ENCODE measurements at regions not wholly inside any gene's neighbourhood (a gene's known extent, or its start where the extent isn't known, plus 50 kb on each side); places are given as distances from the start of the nearest gene placed in this dataset.

DNA sequence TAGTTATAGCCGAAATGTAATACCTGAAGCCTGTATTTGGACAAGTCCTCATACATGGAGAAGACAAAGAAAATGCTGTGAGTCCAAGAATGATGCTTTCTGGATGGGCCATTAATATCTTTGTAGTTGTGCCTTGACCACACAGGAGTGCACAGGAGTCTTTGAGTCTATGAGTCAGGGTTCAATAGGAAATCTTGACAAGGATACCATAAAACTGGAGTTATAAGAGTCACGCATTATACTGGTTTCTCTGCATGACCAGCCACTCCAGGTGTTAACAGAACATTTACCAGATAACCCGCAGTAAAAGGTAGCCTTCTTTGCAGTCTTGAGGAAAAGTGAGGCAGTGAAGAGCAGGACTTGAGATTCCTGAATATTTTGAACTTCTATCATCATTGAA is 464.6 kb upstream of the PKN2 start:
- no peak overlapping the region for H3K4me3 Mint-ChIP-seq
- H3K9me3 Mint-ChIP-seq, result peaks cover 15% of the 10 kb centered on the region
- peaks cover 5% of the 10 kb centered on the region for H3K36me3 Mint-ChIP-seq (ENCODE audit: low read depth)
- H3K27me3 Mint-ChIP-seq (ENCODE audit: low read depth, poor library complexity), result no peaks in the 10 kb centered on the region
- H3K4me1 Mint-ChIP-seq, result peaks cover 27% of the 10 kb centered on the region
- DNase-seq, result no peak
- TF ChIP-seq, protein P1, sequence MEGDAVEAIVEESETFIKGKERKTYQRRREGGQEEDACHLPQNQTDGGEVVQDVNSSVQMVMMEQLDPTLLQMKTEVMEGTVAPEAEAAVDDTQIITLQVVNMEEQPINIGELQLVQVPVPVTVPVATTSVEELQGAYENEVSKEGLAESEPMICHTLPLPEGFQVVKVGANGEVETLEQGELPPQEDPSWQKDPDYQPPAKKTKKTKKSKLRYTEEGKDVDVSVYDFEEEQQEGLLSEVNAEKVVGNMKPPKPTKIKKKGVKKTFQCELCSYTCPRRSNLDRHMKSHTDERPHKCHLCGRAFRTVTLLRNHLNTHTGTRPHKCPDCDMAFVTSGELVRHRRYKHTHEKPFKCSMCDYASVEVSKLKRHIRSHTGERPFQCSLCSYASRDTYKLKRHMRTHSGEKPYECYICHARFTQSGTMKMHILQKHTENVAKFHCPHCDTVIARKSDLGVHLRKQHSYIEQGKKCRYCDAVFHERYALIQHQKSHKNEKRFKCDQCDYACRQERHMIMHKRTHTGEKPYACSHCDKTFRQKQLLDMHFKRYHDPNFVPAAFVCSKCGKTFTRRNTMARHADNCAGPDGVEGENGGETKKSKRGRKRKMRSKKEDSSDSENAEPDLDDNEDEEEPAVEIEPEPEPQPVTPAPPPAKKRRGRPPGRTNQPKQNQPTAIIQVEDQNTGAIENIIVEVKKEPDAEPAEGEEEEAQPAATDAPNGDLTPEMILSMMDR (IDR thresholded peaks at IDR 0.05), result no peak
- H3K27ac Mint-ChIP-seq, result no peak overlapping the region

DNA sequence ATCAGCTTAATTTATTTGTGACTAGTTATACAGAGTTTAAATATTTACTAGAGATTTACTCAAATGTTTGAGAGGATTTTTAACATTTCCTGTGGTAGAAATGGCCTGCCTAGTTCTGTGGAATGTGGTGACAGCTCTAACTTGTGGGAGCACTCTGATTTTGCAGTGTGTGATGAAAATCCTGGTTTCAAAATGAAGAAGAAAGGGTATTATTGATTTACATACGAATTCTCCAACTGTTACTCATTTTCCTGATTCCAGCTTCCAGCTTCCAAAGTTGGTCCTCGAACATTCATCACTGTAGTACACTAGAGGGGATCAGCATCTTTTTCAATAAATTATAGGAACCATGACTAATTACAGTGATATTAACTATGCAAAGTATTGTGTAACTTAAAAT is 462.7 kb upstream of the PKN2 start:
- Mint-ChIP-seq H3K9me3 (peaks cover 4% of the 10 kb centered on the region), H3K27me3 (ENCODE audit: low read depth, poor library complexity) (peaks cover 2% of the 10 kb centered on the region), H3K36me3 (ENCODE audit: low read depth) (no peaks in the 10 kb centered on the region), H3K4me1 (peaks cover 41% of the 10 kb centered on the region), H3K4me3 (no peak overlapping the region), H3K27ac (no peak overlapping the region)
- DNase-seq, result no peak
- TF ChIP-seq, protein P1 (IDR thresholded peaks at IDR 0.05), result no peak

GRCh38 chr1:88224906-88225305 is 459.2 kb upstream of the PKN2 start:
- Mint-ChIP-seq H3K9me3 (no peaks in the 10 kb centered on the region), H3K36me3 (ENCODE audit: low read depth) (no peaks in the 10 kb centered on the region), H3K27ac (no peak overlapping the region), H3K4me3 (no peak overlapping the region), H3K4me1 (peaks cover 43% of the 10 kb centered on the region), H3K27me3 (ENCODE audit: low read depth, poor library complexity) (peaks cover 3% of the 10 kb centered on the region)
- TF ChIP-seq, protein P1 (IDR thresholded peaks at IDR 0.05), result no peak
- DNase-seq, result no peak

DNA sequence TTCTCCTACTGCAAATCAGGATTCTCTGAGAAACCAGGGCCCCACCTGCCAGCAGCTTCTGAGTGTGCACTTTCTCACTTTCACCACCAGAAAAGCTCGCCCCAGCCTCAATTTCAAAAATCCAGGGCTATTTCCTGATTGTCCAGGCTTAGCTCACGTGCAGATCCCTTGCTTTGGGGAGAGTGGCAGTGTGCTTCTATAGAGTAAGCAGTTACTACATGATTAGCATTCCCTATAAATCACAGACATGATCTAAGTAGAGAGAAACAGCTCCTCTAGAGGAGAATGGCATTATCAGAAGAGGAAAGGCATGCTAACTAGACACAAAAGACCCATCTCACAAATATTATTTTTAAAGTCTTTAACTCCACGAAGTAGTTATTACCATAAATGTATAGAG is 456.0 kb upstream of the PKN2 start:
- Mint-ChIP-seq H3K27me3 (ENCODE audit: low read depth, poor library complexity) (peaks cover 3% of the 10 kb centered on the region), H3K4me3 (no peak overlapping the region), H3K27ac (no peak overlapping the region), H3K4me1 (peaks cover 29% of the 10 kb centered on the region), H3K36me3 (ENCODE audit: low read depth) (no peaks in the 10 kb centered on the region), H3K9me3 (no peaks in the 10 kb centered on the region)
- TF ChIP-seq, protein P1 (IDR thresholded peaks at IDR 0.05), result no peak
- no peak for DNase-seq

- no peak for DNase-seq
- Mint-ChIP-seq H3K9me3 (no peaks in the 10 kb centered on the region), H3K36me3 (ENCODE audit: low read depth) (no peaks in the 10 kb centered on the region), H3K27ac (no peak overlapping the region), H3K4me1 (peaks cover 14% of the 10 kb centered on the region), H3K4me3 (no peak overlapping the region), H3K27me3 (ENCODE audit: low read depth, poor library complexity) (peaks cover 3% of the 10 kb centered on the region)
- TF ChIP-seq, protein P1 (IDR thresholded peaks at IDR 0.05), result no peak
Measured at GRCh38 chr1:88230126-88230525, 453.9 kb upstream of the PKN2 start.

- Mint-ChIP-seq H3K27ac (no peak overlapping the region), H3K4me1 (no peaks in the 10 kb centered on the region), H3K4me3 (no peak overlapping the region), H3K27me3 (ENCODE audit: low read depth, poor library complexity) (peaks cover 3% of the 10 kb centered on the region), H3K9me3 (peaks cover 20% of the 10 kb centered on the region), H3K36me3 (ENCODE audit: low read depth) (no peaks in the 10 kb centered on the region)
- TF ChIP-seq, protein P1 (IDR thresholded peaks at IDR 0.05), result no peak
- no peak for DNase-seq
Measured at GRCh38 chr1:88237058-88237457, 447.0 kb upstream of the PKN2 start.
